ENCODE measurements at regions not wholly inside any gene's neighbourhood (a gene's known extent, or its start where the extent isn't known, plus 50 kb on each side); places are given as distances from the start of the nearest gene placed in this dataset.

DNA sequence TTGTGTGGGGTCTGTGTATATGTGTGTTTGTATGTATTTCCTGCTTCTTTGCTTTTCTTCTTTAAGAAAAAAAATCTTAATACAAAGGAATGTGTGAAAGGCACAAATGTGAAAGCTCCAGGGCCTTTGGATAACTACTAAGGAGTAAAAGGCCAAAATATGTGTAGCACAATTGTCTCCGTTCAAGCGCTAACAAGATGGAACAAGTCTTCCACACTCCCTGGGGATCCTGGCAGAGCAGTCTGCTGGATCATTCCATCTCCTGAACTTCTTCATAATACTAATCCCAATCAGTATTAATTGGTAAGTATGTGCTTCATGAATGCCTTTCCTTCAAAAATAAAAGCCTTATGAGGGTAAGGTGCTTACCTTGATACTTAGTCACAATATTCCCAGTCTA, 462.5 kb upstream of the TBX3 start:
- DNase-seq, result no peak

DNA sequence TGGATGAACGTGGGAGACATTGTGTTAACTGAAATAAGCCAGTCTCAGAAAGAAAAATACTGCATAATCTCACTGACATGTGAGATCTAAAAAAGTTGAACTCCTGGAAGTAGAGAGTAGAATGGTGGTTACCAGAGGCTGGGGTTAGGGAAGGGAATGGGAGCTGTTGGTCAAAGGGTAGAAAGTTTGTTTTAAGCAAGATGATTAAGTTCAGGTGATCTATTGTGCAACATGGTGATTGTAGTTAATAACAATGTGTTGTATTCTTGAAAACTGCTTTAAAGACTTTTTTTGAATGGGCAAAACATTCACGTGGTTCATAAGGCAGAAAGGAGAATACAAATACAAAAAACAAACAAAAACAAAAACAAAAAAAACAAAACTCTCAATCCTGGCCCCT, 460.4 kb upstream of the TBX3 start:
- no peak for DNase-seq

DNA sequence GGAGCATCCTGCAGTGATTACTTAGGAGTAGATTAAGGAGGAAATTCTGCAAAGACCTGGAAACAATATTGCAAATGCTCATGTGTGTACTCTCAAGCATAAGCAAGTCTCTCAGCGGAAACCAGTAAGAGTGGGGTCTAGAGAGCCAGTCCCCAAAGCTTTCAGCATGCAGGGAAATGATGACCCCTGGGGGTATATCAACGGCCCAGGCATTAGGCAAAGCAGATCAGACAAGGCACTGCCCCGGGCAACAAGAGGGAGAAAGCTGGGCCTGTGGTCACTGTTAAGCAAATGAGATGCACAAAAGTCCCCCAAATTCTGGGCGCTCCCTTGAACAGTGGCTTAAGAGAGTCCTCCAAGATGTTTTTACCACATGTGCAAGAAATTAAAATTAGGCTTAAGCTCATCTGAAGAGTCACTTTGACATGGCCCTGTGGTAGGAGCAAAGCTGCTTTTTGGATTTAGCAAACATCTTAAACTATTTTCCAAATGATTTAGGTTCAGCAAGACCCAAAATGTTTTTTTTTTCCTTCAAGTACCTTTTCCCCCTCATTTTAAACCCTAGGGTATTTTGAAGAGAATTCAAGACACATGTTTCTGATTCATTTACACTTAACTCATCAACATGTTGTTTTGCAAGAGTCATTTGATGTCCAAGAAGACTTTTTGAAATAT, 457.1 kb upstream of the TBX3 start:
- no peak for DNase-seq

DNA sequence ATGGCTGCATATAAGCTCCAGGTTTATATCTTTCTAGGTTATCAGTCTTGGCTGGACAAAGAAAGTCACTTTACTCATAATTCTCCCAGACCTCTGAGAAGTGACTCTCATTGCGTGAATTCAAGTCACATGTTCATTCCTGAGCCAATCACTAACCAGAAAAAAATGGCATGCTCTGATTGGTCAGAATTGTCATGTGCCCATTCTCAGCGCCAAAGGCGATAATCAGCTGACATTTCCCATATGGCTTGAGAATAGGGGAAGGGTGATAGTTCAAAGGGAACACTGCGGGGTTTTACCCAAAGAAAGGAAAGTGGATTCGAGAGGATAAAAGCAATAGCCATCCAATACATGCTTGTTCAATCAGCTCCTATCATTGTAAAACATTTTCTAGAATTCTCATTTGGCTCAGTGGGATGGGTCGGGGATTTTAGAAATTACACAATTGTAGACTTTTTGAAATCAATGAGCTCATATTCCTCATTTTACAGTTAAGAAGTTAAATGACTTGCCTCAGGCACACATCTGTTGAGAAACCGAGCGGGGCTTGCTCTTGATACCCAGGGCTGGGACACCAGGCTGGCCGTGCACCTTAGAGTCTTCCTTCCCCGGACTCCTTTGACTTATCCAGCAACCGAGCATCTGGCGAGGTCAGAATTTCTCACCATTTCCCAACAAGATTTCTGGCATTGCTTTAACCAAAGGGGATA, 454.0 kb upstream of the TBX3 start:
- DNase-seq, result no peak

DNA sequence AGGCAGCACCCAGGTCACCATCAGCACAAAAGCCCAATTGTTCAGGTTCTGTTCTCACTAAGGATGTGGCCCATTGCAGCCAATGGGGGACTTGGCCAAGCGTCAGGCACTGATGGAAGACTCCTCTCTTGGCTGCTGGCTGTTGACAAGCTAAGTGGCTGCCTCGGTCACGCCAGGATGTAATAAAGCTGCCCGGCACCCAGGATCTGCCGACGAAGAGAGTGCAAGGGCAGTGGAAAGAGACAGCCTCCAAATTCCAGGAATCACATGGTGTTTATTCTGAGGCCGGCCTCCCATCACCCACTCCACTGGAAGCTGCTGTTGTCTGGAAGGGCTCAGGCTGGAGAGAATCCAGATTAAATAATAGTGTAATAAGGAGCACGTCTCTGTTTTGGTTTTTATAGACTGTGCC, 451.8 kb upstream of the TBX3 start:
- DNase-seq, result no peak

DNA sequence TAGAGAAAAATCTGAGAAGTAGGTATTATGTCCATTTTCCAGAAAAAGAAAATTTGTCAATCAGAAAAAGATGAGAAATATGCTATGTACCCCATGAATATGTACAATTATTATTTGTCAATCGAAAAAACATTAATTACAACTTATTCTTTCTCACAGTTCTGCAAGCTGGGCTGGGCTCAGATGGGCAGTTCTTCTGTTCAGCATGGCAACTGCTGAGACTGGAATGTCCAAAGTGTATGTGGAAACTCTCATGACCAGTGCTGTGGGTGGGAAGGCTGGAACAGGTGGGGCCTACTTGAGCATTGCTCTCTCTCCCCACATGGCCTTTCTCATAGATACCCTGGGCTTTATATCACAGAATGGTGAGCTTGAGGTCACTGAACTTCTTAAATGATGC, 450.3 kb upstream of the TBX3 start:
- no peak for DNase-seq

DNA sequence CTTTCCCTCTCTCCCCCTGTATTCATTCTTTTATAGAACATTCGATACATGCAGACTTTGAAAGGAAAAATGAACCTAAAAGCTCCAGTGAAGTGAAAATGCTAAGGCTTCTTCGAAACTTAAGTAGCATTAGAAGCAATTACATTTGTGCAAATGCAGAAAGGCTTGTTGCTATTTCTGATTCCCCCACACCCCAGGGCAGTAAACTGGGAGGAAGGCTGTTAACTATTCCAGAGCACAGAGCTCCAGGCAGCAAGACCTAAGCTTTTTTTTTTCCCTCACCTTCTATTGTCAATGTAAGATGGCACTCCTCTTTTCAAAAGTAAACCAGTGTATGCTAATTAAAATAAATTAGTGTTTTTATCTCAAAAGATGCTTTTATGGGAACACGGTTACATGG, 448.9 kb upstream of the TBX3 start:
- DNase-seq, result no peak

DNA sequence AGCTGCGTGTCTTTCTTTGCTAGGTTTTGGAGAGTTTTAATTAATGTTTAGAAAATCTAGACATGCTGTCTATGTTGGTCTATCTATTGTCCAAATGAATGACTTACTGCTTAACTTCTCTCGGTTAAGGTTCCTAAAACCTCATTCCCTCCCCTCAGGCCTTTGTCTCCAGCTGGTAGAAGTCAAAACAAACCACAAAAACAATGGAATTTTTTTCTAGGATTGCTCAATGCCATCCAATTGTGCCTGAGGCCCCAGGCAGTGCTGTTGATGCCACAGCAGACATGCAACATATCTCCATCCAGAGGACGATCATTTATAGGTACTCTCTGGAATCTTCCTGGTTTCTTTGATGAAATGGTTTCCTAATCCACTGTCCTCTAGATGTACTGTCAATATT, 448.2 kb upstream of the TBX3 start:
- no peak for DNase-seq

DNA sequence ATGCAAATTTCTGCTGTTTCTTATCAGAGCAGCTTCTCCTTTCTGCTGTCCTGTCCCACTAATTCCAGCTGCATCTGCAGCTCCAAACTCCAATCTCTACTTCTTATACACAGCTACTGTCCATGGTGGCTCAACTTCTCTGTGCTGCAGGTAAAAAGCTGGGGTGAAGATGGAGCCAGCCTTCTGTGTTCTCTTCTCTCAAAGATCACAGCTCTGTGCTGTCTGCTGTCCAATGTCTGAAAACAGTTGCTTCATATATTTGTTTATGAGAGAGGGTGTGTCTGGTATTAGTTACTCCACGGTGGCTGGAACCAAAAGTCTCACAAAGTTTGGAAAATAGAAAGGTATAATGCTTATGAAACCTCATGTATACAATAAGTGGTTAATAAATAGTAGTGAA, 445.8 kb upstream of the TBX3 start:
- no peak for DNase-seq

DNA sequence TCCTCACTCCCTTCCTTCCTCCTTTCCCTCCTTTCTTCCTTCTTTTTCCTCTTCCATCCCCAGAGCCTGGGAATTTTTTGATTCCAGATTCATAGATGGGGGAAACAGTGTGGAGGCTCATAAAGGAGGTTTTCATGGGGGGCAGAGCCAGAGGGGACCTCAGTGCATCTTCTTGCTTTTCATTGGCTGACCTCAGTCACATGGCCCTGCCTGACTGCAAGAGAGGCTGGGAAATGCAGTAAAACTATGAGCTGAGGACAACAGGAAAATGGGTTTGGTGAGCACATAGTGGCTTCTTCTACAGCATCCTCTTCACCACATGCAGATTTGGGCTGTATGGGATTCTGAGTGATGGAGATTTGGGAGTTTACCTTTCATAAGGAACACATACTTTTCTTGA, 437.1 kb upstream of the TBX3 start:
- no peak for DNase-seq

DNA sequence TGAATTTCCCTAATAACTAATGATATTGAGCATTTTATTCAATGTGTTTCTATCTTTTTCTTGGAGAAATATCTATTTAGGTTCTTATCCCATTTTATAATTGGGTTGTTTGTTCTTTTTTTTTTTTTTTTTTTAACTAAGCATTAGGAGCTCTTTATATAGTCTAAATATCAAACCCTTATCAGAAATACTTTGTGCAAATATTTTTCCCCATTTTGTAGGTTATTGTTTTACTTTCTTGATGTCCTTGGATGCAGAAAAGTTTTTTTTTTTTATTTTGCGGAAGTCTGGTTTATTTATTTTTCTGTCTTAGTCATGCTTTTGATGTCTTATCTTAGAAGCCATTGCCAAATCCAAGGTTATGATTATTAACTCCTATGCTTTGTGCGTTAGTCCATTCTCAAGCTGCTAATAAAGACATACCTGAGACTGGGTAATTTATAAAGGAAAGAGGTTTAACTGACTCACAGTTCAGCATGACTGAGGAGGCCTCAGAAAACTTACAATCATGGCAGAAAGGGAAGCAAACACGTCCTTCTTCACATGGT, 434.3 kb upstream of the TBX3 start:
- no peak for DNase-seq

DNA sequence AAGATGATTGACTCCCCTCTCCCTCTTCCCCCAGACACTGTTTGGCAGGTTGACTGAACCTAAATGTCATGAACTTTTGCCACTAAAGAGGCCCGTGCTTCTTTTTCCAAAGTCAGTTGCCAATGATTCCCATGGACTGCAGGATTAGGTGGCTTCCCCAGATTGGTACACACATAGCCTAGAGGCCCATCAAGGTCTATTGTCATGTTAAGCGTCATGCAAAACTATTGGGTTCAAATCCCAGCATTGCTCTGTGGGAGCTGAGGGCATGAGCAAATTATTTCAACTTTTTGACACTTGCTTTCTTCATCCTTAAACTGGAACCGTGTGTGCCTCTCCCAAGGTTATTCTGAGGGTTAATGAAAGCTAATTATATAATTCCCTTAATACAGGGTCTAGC, 430.2 kb upstream of the TBX3 start:
- DNase-seq, result no peak

DNA sequence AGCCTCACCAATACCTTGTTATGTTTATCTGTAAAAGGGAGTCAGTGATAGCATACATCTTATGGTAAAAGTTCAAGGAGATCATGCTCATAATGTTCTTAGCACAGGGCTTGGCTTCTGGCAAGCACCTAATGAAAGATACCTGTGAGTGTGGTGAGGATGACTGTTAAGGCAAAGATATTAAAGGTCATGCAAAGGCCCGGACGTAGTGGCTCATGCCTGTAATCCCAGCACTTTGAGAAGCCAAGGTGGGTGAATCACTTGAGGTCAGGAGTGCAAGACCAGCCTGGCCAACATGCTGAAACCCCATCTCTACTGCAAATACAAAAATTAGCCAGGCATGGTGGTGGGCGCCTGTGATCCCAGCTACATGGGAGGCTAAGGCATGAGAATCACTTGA, 425.9 kb upstream of the TBX3 start:
- DNase-seq, result no peak

DNA sequence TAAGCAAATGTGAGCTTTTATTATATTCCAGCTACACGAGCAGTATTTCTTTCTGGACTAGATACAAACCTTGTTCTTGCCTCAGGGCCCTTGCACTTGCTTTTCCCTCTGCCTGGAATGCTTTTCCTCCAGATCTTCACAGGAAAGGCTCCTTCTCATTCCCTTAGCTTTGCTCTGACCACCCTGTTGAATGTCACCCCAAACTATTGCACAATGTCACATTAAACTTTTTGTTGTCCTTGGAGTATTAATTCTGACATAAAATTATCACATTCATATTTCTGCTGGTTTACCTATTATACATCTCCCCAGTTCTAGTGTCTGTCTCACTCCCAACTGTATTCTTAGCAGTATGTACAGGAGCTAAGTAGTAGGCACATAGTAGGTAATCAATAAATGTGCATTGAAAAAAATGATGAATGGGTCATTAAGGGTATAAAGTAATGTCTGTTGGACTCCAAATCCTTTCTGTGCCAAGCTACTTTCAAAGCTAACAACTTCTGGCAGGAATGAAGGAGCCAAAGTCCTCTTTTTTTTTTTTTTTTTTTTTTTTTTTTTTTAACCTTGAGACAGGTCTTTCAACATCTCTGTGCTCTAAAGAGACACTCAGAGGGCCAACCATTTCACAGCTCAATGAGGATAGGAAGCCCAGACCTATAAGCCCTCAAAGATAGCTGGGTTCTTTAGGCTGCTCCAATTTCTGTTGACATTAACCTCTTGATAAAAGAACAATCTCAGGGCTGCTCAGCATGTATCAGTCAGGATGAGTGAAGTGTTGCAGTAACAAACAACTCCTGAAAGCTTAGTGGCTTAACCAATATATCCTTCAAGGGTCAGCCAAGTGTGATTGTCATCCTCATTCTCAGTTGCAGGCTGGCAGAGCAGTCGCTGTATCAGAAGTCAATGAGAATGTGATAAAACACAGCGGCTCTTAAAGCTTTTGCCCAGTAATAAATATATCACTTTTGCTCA, 424.4 kb upstream of the TBX3 start:
- no peak for DNase-seq

DNA sequence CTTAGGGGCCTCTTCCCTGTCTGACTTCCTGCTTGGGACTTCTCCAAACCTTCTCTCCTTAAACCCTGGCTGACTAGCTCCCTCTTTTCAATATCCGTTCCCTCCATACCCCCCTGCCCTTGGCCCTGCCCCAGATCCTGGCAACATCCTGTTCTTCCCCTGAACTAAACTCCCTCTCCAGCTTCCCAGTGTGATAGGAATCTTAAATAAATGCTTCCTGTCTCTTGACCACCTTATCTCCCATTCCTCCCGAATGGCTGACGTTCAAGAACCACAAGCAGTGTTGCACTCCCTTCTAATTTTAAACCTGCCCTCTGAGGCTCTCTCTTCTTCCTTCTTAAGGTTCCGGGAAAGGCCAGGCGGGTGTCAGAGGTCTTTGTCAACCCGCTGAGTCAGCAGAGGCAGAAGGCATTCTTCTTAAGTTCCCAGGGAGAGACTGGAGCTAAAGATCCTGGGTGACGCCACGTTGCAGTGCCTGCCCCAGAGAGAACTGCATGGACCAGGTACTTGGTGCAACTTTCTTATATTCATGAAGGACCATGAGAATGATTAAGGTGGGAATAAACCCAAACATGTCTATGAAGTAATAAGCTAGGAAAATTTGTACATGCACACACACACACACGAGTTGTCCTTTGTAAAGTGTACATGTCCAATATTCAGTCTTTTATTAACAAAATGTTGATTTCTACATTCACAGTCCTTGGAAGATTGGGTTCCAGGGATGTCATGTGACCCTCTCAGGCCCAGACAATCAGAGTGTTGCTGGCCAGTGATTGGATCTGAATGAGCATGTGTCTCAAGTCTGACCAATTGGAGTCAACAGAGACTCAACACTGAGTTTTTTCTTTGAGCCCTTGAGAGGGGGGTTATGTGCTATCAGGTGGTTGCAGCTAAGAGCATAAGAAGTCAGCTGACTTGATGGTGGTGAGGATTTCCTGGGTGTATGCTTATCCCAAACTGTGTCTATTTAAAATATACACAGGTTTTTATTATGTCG, 420.2 kb upstream of the TBX3 start:
- DNase-seq, result no peak

DNA sequence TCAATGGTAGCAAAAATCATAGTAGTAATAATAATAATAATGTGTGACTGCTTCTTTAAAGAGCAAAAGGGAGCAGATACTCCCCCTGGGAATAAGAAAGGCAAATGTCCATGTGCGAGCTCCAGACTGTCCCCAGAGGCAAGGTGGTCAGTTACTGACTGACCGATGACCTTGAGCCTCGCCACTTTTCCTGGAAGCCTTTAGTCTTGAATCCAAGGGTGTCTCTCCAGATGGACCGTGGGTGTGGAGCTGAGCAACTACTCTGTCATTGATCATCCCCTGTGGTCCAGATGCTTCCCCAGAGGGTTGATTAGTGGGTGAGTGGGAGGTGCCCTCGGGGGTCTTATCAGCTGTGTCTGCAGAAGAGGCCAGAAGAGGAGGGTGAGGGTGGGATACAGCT, 418.5 kb upstream of the TBX3 start:
- DNase-seq, result no peak

DNA sequence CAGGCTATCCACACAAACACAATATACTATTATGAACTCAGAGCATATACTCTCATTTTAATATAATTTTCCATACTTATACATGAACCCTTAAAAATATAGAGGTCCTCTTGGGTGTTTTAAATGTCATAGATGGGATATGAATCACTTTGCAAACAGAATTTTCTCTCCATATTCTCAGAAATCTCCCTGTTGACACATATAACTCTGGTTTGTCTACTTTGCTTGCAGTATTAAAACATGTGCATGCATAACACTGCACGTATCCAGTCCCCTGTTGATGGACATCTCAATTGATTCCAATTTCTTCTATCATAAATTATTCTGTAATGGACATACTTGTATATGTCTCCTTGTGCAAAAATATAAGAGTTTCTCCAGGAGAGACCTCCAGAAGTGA, 417.5 kb upstream of the TBX3 start:
- no peak for DNase-seq

DNA sequence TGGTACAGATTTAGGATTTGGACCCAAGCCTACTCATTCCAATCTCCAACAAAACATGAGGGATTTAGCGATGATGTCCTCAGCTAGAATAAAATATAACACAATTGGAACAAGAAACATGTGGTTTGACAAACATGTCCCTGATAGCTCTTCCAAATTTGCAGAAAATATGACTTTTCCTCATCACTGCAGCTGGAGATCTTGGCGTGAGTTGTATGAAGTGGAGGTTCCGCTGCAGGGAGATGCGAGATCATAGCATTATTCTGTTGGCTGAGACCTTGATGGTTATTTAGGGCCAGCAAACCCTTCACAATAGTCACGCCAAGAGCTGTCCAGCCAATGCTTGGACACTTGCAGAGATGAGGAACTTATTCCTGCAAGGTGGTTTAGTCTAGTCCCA, 413.4 kb upstream of the TBX3 start:
- no peak for DNase-seq

DNA sequence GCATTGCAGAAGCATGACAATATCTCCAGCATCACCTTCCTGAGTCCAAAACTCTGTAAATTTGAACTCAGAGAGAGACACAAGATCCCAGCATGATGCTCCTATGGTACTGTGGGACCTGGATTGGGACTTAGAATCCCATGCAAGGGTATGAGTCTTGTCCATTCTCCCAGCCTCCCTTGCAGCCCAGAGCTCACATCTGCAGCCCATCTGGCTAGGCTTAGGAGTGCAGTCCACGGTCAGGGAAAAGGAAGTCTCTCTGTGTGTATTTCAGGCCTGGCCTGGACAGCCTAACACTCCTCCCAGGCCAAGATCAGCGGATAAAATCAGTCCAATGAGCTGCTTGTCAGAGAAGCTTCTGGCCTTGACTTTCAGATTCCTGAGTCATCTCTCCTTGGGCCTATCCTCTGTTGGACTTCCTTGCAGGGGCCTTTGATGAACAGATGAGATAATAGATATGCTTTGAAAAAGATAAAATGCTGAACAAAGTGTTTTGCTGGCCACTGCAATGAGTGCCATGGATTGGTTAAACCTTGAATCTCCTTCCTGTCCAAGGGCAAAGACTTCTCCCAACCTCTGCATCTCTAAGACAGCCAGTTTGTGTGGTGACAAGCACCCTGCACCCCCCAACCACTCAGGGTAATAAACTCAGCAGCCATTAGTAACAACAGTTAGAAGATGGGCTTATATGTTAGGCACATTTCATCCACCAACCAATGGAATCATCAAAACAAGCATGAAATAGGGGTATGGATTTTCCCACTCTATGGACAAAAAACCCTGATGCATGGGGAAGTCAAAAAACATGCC, 412.8 kb upstream of the TBX3 start:
- DNase-seq, result no peak

DNA sequence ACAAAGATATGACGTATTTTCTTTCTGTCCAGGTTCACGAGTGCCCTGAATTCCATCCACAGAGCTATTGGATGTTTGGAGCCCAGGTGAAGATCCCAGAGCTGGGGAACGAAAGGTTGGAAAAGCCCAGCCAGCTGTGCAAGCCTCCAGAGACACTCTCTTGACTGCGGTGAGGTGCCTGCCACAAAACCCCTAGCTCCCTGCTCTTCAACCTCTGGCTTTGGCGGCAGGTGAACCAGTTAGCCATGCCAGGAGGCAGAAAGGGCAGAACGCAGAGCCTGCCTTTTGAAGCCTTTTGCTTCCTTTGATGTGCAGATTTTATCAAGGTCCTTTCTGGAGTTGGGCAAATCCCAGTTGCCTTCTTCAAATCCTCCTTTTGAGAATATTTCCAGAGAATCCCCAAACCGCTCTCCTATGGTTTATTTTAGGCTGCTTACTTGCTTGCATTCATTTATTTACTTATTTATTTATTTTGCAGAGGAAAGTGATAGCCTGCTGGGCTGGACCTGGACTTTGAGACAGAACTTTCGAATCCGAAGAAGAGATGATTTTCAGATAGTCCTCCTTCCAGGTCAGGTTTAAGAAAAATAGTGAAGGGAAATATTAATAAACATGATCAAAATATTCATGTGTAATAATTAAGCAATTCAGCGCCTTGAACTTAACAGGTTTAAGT, 411.2 kb upstream of the TBX3 start:
- no peak for DNase-seq

All from NCI-H446 treated with DMSO at 0.1 percent for 48 hours (cell line).